MM.1S (cell line): ENCODE measurements at regions not wholly inside any gene's neighbourhood (a gene's known extent, or its start where the extent isn't known, plus 50 kb on each side); places are given as distances from the start of the nearest gene placed in this dataset.

ENCODE experiments used
- DNase-seq: peaks from one replicate; pipeline ENCODE4 v3.0.0-alpha.2; 2015
- H2AFZ ChIP-seq: fragments of 300-600 bp; sonication (generic); 2 replicates; pipeline ENCODE4 v1.6.0; 2016; ENCODE audit warnings: antibody characterized with exemption, low read length
- H3F3A ChIP-seq: fragments of 300-600 bp; sonication (generic); 2 replicates; pipeline ENCODE4 v1.6.1; 2016; ENCODE audit warnings: mild to moderate bottlenecking, antibody characterized with exemption, low read length, moderate library complexity, mixed read lengths; ENCODE audit not compliant: insufficient read depth
- H3K27ac ChIP-seq: fragments of 300-600 bp; sonication (generic); 2 replicates; pipeline ENCODE4 v1.5.1; 2016; ENCODE audit warnings: mild to moderate bottlenecking, low read length
- H3K27me3 ChIP-seq: fragments of 300-600 bp; sonication (generic); replicated peaks from 2 replicates; pipeline ENCODE4 v1.6.0; 2016; ENCODE audit warnings: low read length; ENCODE audit not compliant: insufficient read depth
- H3K36me3 ChIP-seq: fragments of 300-600 bp; sonication (generic); replicated peaks from 2 replicates; pipeline ENCODE4 v1.6.1; 2016; ENCODE audit warnings: mild to moderate bottlenecking, low read length, mixed read lengths; ENCODE audit not compliant: insufficient read depth
- H3K4me1 ChIP-seq: fragments of 300-600 bp; sonication (generic); 2 replicates; pipeline ENCODE4 v1.6.1; 2016; ENCODE audit warnings: low read length, mixed read lengths
- H3K4me2 ChIP-seq: fragments of 300-600 bp; sonication (generic); 2 replicates; pipeline ENCODE4 v1.6.0; 2016; ENCODE audit warnings: low read depth, low read length
- H3K4me3 ChIP-seq: fragments of 300-600 bp; sonication (generic); 2 replicates; pipeline ENCODE4 v1.5.1; 2016; ENCODE audit warnings: low read length, mixed read lengths
- H3K79me2 ChIP-seq: fragments of 300-600 bp; sonication (generic); 2 replicates; pipeline ENCODE4 v1.6.1; 2016; ENCODE audit warnings: mixed run types, low read length, mixed read lengths
- H3K9ac ChIP-seq: fragments of 300-600 bp; sonication (generic); 2 replicates; pipeline ENCODE4 v1.6.1; 2016; ENCODE audit warnings: low read length, mixed read lengths
- H3K9me2 ChIP-seq: fragments of 300-600 bp; sonication (generic); replicated peaks from 2 replicates; pipeline ENCODE4 v1.6.1; 2016; ENCODE audit warnings: mild to moderate bottlenecking, low read length, mixed read lengths; ENCODE audit not compliant: insufficient read depth
- H3K9me3 ChIP-seq: fragments of 300-600 bp; sonication (generic); replicated peaks from 2 replicates; pipeline ENCODE4 v1.6.1; 2016; ENCODE audit warnings: mild to moderate bottlenecking, low read length, mixed read lengths; ENCODE audit not compliant: insufficient read depth
- H4K20me1 ChIP-seq: fragments of 300-600 bp; sonication (generic); 2 replicates; pipeline ENCODE4 v1.6.1; 2016; ENCODE audit warnings: mild to moderate bottlenecking, low read length, moderate library complexity, mixed read lengths; ENCODE audit not compliant: insufficient read depth
- EZH2 ChIP-seq: fragments of 300-600 bp; sonication (generic); optimal IDR thresholded peaks from 2 replicates; pipeline ENCODE3; 2017; ENCODE audit warnings: low read depth, mild to moderate bottlenecking, antibody characterized with exemption, low read length, mixed read lengths
- EZH2phosphoT487 ChIP-seq: fragments of 300-600 bp; sonication (generic); IDR thresholded peaks from 2 replicates; pipeline ENCODE4 v1.6.1; 2018; ENCODE audit warnings: antibody characterized with exemption, low read length
- TF ChIP-seq, protein P1 (sequence below): fragments of 300-600 bp; sonication (generic); IDR thresholded peaks from 2 replicates; pipeline ENCODE4 v1.5.1; 2016; ENCODE audit warnings: antibody characterized with exemption, low read length, mixed read lengths

DNA sequence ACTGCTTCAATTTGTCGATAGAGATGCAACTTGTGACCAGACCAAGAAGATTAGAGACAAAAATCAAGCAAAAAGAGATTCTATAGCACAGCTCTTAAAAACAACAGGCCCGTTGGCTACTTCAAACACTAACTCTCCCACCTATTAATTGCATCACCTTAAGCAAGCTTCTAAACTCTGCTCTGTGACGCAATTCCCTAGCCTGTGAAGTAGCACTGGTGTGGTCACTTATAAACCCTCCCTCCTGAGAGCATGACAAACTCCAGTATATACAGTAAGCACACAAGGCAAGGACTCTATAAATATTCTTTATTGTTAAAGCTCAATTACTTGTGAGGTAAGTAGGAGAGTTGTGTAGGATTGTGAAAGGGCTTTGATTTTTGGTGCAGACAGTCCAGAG lies 72.3 kb downstream of the CMPK2 start:
- Histone ChIP-seq H3K9me2 (no peaks in the 10 kb centered on the region), H3K36me3 (no peaks in the 10 kb centered on the region), H3K27ac (no peak overlapping the region), H3F3A (no peaks in the 10 kb centered on the region), H4K20me1 (no peaks in the 10 kb centered on the region), H3K4me3 (no peak overlapping the region), H3K27me3 (no peaks in the 10 kb centered on the region), H3K79me2 (no peaks in the 10 kb centered on the region), H3K4me2 (no peak overlapping the region), H2AFZ (no peak overlapping the region), H3K9ac (no peak overlapping the region), H3K9me3 (no peaks in the 10 kb centered on the region), H3K4me1 (no peaks in the 10 kb centered on the region)
- no peak for TF ChIP-seq EZH2
- TF ChIP-seq, protein P1, sequence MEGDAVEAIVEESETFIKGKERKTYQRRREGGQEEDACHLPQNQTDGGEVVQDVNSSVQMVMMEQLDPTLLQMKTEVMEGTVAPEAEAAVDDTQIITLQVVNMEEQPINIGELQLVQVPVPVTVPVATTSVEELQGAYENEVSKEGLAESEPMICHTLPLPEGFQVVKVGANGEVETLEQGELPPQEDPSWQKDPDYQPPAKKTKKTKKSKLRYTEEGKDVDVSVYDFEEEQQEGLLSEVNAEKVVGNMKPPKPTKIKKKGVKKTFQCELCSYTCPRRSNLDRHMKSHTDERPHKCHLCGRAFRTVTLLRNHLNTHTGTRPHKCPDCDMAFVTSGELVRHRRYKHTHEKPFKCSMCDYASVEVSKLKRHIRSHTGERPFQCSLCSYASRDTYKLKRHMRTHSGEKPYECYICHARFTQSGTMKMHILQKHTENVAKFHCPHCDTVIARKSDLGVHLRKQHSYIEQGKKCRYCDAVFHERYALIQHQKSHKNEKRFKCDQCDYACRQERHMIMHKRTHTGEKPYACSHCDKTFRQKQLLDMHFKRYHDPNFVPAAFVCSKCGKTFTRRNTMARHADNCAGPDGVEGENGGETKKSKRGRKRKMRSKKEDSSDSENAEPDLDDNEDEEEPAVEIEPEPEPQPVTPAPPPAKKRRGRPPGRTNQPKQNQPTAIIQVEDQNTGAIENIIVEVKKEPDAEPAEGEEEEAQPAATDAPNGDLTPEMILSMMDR, result no peak
- DNase-seq, result no peak

DNA sequence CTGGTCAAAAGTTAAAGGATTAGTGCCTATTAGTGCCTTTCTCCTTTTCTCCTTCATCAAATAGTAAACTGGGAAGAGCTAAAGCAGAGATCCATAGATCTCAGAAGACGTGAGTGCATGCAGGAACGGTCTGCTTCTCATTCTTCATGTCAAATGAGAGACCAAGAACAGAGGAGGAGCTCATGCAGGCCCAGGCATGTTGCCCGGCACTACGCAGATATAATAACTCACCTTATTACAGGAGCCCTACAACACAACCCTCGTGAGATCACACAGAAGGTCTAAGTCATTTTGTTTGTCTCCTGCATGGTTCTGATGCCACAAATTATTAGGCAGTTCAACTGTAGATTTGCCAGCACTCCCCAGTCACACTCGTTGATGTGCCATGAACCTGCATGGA lies 71.8 kb downstream of the CMPK2 start:
- no peaks in the 10 kb centered on the region for H3K79me2 ChIP-seq
- no peaks in the 10 kb centered on the region for H3K36me3 ChIP-seq
- H3K27ac ChIP-seq, result no peak overlapping the region
- no peak overlapping the region for H3K4me3 ChIP-seq
- no peaks in the 10 kb centered on the region for H3K4me1 ChIP-seq
- no peaks in the 10 kb centered on the region for H3K9me2 ChIP-seq
- H3F3A ChIP-seq, result no peaks in the 10 kb centered on the region
- no peaks in the 10 kb centered on the region for H4K20me1 ChIP-seq
- H3K9ac ChIP-seq, result no peak overlapping the region
- H3K4me2 ChIP-seq, result no peak overlapping the region
- TF ChIP-seq EZH2phosphoT487 (no peak), EZH2 (no peak)
- TF ChIP-seq, protein P1, result no peak
- no peak overlapping the region for H2AFZ ChIP-seq
- no peaks in the 10 kb centered on the region for H3K9me3 ChIP-seq
- H3K27me3 ChIP-seq, result no peaks in the 10 kb centered on the region
- no peak for DNase-seq

GRCh38 chr2:6794448-6794847 lies 71.3 kb downstream of the CMPK2 start:
- Histone ChIP-seq H3K4me2 (no peak overlapping the region), H4K20me1 (no peaks in the 10 kb centered on the region), H3K4me1 (no peaks in the 10 kb centered on the region), H2AFZ (no peak overlapping the region), H3K27ac (no peak overlapping the region), H3K9me2 (no peaks in the 10 kb centered on the region), H3K4me3 (no peak overlapping the region), H3K79me2 (no peaks in the 10 kb centered on the region), H3K9me3 (no peaks in the 10 kb centered on the region), H3K27me3 (no peaks in the 10 kb centered on the region), H3K36me3 (no peaks in the 10 kb centered on the region), H3F3A (no peaks in the 10 kb centered on the region), H3K9ac (no peak overlapping the region)
- DNase-seq, result no peak
- TF ChIP-seq EZH2 (no peak), EZH2phosphoT487 (no peak)
- TF ChIP-seq, protein P1, result no peak
